H4 (cell line): ENCODE measurements at regions not wholly inside any gene's neighbourhood (a gene's known extent, or its start where the extent isn't known, plus 50 kb on each side); places are given as distances from the start of the nearest gene placed in this dataset.
"Not testable (repeated sequence)": the region's sequence is repeated elsewhere in the genome, so short reads cannot be mapped to it uniquely, and the experiment has no call there.

Source experiments
- DNase-seq: peaks from one replicate; pipeline ENCODE4 v3.0.0-alpha.2; 2015; ENCODE audit warnings: low spot score

DNA sequence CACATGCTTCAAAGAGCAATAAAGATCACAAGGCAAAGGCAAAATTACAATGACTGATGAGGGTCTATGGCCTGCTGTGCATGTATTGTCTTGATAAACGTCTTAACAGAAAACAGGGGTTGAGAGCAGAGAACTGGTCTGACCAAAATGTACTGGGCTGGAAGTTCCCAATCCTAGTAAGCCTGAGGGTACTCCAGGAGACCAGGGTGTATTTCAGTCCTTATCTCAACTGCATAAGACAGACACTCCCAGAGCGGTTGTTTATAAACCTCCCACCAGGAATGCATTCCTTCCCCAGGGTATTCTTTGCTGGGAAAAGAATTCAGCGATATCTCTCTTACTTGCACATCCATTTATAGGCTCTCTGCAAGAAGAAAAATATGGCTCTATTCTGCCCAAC lies 521.8 kb upstream of the GNPDA2 start:
- not testable (repeated sequence) for DNase-seq

DNA sequence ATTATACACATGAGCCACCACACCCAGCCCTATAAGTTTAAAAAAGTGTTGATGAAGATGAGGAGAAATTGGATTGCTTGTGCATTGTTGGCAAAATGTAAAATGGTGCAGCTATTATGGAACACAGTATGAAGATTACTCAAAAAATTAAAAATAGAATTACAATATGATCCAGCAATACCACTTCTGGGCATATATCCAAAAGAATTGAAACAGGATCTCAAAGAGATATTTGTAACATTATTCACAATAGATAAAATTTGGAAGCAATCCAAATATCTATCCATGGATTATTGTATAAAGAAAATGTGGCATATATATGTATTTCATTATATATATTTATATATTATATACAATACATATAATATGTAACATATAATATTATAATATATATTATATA lies 515.6 kb upstream of the GNPDA2 start:
- DNase-seq = no peak

DNA sequence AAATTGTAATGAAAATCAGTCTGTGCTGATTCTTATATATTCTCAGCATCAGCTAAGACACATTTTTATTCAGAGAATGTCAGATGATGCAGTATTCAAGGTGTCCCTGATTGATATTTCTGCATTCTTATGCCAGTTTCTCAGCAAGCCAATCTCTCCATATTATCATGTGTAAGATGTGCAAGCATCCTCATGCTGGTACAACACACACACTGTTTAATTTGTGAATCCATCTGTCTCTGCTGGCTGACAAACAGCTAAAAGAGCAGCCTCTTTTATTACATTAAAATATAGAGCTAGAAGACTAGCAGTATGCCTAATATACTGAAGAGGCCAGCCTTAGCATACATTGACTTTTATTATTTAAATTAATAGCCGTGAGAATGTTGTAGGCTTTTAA lies 502.9 kb upstream of the GNPDA2 start:
- no peak for DNase-seq

DNA sequence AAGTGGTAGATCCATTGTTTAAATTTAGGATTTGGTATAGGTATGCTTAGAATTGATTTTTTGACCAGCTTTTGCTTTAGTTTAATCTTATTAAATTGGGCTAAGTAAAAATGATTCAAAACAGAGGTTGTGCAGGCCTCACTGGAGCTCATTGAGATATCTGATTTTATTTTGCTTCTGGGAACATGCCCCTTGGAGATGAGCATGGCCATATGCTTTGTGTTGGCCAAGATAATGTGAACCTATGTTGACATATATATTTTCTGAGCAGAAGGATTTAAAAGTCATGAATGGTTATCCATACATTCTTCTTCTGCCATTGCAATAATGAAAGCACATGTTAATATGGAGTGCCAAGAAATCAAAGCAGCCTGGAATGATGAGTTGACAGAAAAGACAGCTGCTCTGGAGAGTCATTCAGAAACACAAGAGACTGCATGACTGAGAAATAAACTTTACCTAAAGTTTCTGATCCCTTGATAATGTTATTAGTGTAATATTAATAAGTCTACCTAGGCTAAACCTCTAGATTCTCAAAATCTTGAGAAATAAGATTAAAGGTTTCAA lies 489.7 kb upstream of the GNPDA2 start:
- no peak for DNase-seq

DNA sequence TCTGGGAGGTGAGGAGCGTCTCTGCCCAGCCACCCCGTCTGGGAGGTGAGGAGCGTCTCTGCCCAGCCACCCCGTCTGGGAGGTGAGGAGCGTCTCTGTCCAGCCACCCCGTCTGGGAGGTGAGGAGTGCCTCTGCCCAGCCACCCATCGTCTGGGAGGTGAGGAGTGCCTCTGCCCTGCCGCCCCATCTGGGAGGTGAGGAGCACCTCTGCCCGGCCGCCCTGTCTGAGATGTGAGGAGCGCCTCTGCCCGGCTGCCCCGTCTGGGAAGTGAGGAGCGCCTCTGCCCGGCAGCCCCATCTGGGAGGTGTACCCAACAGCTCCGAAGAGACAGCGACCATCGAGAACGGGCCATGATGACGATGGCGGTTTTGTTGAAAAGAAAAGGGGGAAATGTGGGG lies 482.1 kb upstream of the GNPDA2 start:
- not testable (repeated sequence) for DNase-seq

DNA sequence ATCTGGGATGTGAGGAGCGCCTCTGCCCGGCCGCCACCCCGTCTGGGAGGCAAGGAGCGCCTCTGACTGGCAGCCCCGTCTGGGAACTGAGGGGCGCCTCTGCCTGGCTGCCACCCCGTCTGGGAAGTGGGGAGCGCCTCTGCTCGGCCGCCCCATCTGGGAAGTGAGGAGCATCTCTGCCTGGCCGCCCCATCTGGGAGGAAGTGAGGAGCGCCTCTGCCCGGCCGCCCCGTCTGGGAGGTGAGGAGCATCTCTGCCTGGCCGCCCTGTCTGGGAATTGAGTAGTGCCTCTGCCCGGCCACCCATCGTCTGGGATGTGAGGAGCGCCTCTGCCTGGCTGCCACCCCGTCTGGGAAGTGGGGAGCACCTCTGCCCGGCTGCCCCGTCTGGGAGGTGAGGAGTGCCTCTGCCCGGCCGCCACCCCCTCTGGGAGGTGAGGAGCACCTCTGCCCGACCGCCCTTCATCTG lies 481.5 kb upstream of the GNPDA2 start:
- DNase-seq = not testable (repeated sequence)

DNA sequence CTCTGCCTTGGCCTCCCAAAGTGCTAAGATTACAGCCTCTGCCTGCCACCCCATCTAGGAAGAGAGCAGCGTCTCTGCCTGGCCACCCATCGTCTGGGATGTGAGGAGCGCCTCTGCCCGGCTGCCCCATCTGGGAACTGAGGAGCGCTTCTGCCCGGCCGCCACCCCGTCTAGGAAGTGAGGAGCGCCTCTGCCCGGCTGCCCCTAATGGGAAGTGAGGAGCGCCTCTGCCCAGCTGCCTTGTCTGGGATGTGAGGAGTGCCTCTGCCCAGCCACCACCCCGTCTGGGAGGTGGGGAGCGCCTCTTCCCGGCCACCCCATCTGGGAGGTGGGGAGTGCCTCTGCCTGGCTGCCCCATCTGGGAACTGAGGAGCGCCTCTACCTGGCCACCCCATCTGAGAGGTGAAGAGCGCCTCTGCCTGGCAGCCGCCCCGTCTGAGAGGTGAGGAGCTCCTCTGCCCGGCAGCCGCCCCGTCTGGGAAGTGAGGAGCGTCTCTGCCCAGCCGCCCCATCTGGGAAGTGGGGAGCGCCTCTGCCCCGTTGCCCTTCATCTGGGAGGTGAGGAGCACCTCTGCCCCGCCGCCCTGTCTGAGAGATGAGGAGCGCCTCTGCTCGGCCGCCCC lies 481.0 kb upstream of the GNPDA2 start:
- not testable (repeated sequence) for DNase-seq

DNA sequence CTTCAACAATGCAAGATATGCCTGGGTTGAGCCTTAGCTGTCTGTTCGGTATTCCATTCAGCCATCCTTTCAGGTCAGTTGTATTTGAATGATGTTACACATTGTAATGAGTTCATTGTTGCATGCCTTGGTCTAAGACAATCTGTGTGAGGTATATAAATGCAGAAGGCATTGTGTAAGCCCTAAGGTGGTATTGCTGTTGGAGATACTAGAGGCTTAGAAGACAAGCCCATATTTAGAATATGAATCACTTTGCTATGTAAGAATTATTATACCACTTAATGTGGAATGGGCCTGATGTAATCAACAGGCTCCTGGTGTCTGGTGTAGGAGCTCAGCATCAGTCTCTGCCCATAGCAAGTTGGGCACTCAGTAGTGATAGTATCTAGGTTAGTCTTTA lies 473.4 kb upstream of the GNPDA2 start:
- DNase-seq = no peak

DNA sequence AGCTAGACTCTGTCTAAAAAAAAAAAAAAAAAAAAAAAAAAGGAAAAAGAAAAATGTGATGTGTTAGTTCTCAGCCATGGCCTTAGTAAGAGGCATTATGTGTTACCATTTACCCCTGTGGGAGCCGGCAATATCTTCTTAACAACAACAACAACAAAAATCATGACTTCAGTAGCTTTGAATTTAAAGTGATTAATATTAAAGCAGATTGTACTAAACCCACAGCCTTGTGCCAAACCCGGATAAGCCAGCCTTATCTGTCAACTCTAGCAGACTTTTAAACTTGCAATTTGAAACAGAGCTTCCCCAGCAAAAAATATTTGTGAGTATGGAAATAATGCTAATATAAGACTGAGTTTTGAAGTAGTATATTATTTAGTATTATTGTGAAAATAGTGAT lies 462.1 kb upstream of the GNPDA2 start:
- no peak for DNase-seq

DNA sequence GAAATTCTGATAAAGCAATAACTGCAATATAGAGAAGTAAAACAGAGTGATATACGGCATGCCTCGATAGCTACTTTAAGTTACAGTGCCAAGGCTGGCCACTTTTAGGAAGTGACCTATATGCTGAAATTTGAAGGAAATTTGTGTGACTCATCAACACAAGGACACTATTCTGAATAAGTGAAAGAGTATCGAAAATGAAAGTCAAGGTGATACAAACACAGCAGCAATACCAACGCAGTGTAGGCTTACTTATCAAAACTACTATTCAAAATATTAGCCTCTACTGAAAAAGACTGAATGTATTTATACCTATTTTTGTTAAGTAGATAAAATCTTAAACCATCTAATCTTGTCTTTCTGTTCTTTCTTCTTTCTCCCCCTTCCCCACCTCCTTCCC lies 459.9 kb upstream of the GNPDA2 start:
- DNase-seq = peak; percentile 44

DNA sequence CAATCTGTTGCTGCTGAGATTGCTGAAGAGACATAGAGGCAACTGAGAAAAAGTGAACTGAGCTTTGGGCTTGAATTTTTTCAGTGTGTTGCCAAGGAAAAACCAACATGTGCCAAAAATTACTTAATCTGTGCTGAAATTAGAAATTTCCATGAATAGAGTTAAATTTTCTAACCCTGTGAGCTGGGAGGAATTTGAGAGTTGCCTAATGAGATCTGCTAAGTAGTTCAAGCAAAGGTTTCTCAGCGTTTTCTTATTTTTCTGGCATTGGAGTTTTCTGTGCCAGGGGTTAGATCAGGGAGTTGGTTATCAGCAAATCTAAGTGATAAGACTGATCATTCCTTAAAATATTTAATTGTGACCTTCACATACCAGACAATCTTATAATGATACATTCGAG lies 457.5 kb upstream of the GNPDA2 start:
- DNase-seq = no peak

DNA sequence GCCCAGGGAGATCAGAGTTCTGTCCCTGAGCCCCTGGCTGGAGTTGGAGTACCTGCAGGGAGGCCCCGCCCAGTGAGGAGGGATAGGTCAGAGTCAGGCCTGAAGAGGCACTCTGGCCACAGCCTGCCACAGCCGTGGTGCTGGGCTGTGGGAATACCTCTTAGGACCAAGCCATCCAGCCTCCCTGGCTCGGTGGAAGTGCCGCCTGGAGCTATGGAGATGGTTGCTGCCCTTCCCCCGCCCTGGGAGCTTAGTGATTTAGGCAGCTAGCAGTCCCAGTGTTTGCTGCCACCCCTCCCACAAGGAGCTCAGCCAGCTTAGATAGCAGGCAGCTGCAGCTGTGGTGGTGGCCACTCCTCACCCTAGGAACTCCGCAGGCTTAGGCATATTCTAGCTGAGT lies 446.3 kb upstream of the GNPDA2 start:
- DNase-seq = no peak

DNA sequence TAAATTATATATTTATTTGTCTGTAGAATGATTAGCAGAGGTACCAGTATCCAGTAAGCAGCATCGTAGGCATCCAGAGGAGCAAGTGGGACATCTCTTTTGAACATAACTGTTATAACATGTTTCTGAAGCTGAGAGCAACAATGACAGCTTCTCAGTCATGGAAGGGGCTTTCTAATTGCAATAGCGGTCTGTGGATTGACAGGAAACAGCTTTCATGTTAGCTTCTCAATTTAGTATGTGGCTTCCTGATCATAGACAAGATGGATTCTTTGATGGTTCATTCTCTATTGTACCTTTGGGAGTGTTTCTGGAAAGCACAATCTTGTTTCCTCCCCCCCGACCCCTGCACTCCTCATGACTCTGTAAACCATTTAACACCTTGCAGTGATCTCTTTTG lies 434.6 kb upstream of the GNPDA2 start:
- no peak for DNase-seq

DNA sequence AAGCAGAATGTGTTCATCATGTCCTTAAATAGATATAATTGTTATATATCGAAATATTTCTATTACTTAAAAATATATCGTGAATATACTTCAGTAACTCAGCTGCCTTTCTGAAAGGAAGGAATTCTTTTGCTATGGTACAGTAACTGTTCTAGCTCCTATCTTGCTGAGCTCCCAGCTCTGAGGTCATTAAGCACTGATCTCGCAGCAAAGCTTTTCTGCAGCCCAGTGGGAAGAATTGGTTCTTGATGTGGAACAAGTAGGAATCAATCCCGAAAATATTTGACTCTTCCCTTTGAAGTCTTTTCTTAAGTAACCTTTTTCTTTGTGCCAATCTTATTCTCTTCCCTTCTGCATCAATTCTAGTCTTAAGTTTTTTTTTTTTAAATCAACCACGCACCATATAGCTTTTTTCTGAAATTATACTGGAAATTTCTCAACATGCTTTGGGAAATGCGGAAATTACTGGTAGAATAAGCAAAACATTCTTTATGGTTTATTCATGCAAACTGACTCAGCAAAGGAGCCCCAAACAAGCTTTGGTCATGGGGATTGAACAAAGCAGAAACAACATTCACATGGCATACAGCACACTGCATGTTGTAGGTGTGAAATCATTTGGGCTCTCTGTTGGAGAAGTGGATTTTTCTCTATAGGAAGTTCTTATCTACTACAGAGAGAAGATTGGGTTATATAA lies 428.9 kb upstream of the GNPDA2 start:
- peak; percentile 68 for DNase-seq

DNA sequence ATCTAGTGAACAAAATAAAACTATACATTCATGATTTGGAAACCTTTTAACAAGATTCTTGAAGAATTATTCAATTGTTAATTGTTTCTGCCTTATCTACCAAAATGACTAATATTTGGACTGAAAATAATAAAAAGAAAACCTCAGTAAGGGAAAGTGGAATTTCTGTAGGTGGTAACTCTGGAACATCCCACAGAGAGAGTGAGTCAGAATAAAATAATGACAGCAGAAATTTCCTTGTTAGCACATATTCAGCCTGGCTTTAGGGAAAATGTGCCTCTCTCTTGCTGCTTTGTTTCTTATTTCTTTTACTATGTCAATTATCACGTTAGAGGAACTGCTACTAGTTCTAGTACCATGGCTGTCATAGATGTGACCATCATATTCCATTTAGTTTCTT lies 421.5 kb upstream of the GNPDA2 start:
- no peak for DNase-seq

DNA sequence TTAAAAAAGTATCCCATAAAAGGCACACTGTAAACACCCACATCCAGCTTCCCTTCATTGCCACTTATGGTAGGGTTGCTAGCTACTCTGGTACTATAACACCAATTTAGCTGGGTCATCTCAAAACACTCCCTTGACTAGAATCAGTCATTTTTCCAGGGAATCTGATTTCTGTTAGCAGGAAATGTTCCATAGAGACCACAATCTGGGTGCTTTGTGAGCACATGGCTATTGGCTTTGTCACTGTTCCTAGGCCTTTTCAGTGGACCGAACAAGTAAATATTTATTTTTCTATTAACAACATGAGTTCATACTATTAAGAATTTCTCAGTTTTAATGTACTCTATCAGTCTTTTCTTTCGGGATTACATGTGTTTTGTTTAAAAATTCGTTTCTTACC lies 404.7 kb upstream of the GNPDA2 start:
- DNase-seq = no peak

DNA sequence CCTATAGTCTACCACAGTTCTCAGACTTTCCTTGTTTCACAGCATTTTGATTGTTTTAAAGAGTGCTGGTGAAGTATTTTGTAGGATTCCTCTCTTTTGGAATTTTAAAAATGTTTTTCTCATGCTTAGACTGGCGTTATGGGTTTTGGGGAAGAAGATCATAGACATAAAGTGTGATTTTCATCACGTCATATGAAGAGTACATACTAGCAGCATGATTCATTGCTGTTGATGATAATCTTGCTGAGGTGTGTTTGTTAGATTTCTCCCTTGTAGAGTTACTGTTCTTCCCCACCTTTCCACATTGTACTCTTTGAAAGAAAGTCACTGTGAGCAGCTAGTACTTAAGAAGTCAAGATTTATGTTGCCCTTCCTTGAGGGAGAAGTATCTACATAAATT lies 396.1 kb upstream of the GNPDA2 start:
- no peak for DNase-seq

DNA sequence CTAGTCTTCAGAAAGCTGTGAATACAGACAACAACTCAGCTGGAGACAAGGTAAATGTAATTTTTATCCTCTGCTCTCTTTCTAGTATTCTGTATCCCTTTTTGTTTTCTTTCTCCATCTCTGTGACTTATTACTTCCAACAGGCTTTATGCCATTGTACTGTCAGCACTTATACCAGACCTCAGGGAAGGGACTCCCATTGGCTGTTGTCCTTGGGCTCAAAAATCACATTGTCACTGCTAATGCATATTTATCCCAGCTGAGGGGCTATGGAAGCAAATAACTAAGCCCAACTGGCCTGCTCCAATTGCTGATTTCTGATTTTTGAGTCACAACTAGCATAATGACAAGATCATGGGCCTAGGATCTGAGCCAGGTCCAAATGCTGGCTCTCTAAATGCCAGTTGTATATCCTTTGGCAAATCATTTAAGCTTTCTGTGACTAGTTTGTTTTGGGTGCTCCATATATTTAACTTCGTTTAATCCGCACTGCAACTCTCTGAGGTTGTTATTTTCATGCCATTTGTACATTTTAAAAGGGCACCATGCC lies 395.1 kb upstream of the GNPDA2 start:
- no peak for DNase-seq

DNA sequence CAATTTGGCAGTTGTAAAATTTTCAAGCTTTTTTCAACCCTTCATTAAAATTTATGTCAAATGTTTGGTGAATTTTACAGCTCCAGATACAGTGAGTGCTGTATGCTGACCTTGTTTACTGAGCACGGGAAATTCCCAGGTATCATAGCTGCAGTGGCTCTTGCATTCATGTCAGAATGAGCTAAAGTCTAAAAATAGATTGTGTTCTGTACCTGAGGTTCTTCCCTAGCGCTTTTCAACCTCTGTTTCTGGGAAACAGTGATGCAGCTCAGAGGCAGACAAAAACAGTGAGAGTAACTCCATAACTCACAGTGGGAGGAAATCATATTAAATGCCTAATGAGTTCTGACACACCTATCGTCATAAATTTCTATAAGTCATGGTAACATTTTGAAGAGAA lies 393.8 kb upstream of the GNPDA2 start:
- no peak for DNase-seq

DNA sequence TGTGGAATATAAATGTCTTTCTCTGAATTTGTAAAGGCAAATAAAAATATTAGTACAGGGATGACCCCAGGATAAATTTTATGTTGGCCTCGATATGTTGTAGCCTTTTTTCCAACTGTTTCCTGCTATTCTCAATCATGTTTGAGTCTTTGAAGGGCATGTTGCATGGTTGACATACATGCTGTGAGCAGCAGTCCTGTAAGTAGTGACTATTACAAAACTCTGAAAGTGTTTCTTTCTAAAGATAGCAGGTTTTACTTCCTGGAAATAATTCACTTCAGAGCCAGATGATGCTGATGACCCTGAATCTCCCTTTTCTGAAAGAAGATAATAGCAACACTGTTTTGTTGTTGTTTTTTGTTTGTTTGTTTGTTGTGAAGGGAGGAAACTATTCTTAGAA lies 393.0 kb upstream of the GNPDA2 start:
- no peak for DNase-seq

DNA sequence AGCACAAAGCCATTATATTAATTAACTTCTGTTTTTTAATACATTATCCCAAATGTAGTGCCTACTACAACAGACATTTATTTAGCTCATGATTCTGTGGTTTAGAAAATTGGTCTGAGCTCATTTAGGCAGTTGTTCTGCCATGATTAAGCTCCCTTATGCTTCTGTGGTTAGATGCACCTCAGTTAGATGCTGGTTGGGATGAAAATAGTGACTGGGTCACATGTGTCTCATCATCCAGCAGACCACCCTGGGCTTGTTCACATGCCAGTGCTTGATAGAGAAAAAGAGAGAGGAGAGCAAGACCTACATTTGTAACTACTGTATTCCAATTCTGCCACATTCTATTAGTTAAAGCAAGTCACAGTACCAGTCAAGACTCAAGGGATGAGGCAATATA lies 376.4 kb upstream of the GNPDA2 start:
- DNase-seq = peak; percentile 65

DNA sequence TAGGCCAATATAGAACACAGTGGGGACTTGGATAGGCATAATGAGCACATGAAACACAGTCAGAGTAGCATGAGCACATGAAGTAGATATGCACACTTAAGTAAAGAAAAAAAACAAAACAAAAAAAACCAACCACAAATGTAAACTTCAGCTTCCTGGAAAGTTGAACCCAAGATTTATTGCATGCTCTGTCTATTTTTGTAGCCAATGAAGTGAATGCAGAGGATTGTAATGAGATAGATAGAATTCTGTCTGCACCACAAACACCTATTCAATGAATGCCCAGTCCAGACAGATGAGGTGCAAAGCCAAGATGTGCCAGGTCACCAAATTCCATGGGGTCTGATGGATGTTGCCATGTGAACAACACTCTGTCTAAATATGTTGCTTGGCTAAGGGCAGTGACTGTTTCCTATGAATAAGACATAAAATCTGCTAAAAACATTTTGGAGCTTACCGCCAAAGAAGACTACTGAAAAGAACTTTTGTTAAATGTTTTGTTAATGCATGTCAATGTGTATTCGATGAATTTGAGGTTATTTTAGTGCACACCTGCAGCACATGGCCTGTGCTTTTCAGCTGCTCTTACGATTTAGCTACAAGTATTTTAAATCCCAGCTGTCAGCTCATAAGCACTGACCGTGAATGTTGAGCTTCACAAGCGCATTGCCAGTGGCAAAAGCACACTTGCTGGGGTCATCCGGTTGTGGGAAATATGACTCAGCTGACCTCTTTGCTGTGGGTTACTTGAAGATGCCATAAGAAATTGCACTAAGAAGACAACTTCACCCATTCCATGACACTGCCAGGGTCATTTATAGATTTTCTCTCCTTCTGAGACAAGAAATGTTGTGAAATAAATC lies 374.8 kb upstream of the GNPDA2 start:
- peak; percentile 79 for DNase-seq
